ENCODE measurements at regions not wholly inside any gene's neighbourhood (a gene's known extent, or its start where the extent isn't known, plus 50 kb on each side); places are given as distances from the start of the nearest gene placed in this dataset.
"Not testable (repeated sequence)": the region's sequence is repeated elsewhere in the genome, so short reads cannot be mapped to it uniquely, and the experiment has no call there.

DNA sequence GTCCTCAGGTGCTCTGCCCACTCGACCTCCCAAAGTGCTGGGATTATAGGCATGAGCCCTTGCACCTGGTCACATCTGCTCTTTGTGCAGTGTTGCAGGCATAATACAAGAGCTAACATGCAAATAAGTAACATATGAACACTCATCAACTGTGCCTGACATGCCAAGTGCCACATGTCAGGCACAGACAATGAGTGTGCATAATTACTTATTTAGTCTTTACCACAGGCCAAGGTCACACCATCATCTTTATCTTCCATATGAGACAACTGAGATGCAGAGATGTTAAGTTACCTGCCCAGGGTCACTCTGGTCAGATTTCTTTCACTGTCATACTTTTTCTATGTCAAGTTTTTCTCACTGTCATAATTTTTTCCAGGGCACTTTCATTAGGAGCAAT lies 126.1 kb downstream of the PPIAL4G start:
- no peak for DNase-seq (ENCODE audit: low read depth)

DNA sequence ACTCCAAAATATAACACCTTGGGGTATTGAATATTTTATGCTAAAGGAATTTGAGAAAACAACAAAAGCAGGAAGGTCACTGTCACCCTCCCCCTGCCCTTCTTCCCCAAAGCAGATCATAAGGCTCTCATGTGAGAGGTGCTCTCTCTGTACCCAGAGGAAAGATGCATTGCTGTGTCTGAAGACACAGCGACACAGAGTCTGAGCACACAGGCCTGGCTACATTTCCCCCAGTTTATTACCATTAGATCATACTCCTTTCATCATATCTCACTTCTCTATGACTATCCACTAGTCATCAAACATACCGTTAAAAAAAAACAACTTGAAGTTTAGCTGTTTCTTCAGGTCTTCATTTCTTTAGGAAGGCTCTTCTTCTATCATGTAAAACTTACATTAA lies 127.1 kb downstream of the PPIAL4G start:
- DNase-seq (ENCODE audit: low read depth), result no peak

DNA sequence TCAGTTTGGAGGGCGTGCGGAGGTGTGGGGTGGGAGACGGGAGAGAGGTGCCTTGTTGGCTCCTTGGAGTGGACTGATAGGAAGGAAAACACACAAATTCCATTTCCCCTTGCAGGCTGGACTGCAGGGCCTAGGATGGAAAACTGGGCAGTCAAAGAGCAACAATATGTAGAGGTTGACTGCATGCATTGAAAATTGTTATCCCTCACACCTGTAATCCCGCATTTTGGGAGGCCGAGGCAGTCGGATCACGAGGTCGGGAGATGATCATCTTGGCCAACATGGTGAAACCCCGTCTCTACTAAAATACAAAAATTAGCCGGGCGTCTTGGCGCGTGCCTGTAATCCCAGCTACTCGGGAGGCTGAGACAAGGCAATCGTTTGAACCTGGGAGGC lies 128.2 kb downstream of the PPIAL4G start:
- no peak for DNase-seq (ENCODE audit: low read depth)

DNA sequence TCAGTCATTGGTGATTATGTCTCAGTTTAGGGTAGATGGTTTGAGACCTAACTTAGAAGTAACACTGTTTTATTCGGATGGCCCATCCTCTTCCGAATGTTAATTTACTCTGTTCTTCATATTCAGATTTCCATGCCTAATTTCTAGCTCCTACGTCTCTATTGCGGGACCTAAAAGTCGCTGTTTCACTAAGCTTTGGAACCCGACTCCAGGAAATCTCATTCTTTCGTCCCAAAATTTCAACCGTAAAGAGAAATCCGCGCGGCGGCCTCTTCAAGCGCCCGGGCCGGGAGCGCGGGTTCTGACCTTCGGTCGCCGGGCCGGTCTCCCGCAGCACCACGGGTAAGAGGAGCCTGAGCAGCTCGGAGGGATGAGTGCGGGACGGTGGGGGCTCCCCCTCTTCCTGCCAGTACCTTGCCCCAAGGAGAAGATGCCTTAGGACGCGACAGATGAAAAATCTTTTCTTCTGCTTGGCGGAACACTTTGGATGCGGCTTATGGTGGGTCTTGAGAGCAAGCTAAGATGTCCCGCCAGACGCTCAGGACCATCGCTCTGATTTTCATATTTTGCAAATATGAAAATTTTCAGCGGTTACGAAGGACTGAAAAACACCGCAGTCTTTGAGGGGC lies 128.7 kb downstream of the PPIAL4G start:
- no peak for DNase-seq (ENCODE audit: low read depth)

DNA sequence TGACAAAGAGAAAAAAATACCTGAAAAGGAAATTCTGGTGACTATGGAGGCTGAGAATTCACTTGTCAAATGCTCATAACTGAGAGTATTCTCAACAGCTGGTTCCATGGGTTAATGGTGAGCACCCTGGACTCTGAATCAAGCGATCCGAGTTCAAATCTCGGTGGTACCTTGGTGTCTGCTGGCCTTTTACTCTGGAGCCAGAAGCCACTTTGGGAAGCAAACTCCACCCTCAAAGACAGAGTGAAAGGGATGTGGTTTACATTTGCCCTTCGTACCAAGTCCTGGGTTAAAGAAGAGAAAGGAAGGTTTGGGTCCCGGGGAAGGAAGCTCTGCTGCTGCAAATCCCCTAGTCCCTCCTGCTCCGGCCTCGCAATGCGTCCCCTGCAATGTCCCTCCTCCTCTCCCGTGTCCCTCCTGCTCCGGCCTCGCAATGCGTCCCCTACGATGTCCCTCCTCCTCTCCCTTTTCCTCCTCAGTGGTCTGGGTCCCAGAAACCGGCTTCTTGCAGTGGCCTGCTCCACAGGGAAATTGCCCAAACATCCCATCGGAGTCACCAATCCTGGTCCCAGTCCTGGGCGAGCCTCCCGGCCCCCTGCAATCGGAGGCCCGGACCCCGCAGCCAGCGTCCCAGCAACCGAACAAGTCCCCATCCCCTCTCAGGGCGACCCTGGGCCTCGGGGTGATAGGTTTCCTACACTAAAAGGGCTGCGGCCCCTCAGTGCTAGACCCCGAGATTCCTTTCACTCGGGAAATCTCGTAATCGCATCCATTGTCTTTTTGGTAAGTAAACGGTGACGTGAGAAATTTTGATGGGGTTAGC lies 129.4 kb downstream of the PPIAL4G start:
- DNase-seq (ENCODE audit: low read depth), result peak; percentile 72

DNA sequence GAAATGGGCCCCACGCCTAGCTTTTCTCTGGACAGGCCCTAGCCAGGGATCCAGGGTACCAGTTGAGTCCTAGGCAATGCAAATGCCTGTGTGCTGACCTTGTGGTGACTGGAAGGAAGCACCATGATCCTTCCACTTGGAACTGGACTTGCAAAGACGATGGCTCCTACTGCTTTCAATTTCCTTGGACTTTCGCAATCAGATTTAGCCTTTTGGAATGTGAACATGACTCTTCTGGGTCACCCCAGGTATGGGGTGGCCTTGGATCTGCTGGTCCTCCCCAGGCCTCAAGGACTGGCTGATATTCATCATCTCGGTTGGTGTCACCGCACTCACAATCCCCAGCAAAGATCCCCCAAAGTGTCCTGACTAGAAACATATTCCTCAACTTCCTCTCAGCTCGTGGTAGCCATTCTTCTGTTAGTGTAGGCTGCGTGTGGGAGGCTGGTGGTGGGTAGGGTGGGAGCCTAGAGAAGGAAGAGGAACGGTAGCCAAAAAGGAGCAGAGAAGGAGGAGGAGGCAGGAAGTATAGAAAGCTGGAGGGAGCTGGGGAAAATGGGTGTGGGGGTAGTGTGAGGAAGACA lies 130.5 kb downstream of the PPIAL4G start:
- no peak for DNase-seq (ENCODE audit: low read depth)

DNA sequence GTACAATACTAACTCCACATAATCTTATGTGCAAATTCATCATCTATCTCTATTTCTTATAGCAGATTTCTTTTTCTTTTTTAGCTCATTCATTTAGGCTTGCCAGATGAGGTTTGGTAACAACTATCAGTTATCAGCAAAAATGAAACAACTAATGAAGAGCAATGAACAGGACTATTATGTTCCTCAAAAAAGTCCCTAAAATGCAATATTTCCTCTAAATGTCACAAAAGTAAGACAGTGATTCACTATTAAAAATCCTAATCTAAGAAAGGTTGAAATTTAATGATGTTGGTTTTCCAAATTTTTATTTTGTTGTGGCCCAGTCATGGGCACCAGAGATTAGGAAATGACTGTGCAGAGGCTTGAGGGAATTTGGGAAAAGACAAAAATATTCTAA lies 135.3 kb downstream of the PPIAL4G start:
- no peak for DNase-seq (ENCODE audit: low read depth)

DNA sequence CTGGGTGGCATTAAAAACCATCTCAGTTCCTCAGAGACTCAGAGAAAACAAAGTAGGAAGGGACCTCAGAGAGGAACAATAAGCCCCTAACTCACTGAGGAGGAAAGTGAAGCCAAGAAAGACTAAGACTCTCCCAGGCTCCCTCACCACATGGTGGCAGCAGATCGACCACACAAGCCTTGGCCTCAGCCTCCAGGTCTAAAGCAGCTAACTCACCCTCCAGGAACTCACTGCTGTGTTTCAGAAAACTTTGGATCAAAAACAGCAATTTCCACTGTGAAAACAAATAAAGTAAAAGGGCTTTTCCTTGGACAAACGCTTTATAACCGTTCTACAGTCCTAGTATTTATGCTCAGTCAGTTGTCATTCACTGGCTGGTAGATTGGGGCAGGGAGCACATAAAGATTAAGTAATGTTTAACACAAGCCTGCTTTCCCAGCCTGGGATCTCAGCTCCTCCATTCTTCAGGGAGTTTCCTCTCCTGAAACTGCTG lies 137.4 kb downstream of the PPIAL4G start:
- DNase-seq (ENCODE audit: low read depth), result peak; percentile 32

DNA sequence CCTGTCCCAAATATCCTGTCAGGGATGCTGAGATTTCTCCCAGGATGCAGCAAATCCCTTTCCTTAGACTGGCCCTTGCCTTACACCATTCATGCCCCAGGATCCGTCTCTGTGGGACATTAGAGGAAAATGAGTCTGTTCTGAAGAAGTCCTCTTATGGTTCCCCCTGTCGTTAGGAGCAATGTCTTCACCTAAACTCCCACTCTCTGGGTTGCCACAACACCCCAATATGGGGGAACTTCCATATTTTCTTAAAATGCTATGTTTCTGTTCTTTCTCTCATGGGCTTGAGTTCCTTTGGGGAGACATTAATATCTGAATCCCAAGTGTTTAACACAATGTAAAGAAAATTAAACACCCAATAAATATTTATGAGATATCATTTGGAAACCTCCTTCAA lies 138.5 kb downstream of the PPIAL4G start:
- not testable (repeated sequence) for DNase-seq (ENCODE audit: low read depth)

DNA sequence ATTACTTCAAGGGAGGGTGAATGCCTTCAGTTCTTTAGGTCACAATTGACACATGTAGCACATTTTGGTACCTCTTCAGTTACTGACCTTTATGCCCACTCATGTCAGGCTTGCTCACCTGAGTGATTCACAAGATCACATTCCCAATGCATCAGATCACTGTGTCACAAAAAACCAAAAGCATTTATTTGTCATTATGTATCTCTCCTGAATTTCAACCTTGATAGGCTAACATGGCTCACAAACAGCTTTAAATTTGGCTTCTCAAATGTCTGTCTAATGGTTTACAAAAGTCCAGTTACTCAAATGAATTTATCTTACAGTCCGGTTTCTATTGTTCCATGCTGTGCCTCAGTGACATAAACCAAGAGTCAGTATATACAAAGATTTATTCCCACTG lies 141.4 kb downstream of the PPIAL4G start:
- DNase-seq (ENCODE audit: low read depth), result not testable (repeated sequence)

DNA sequence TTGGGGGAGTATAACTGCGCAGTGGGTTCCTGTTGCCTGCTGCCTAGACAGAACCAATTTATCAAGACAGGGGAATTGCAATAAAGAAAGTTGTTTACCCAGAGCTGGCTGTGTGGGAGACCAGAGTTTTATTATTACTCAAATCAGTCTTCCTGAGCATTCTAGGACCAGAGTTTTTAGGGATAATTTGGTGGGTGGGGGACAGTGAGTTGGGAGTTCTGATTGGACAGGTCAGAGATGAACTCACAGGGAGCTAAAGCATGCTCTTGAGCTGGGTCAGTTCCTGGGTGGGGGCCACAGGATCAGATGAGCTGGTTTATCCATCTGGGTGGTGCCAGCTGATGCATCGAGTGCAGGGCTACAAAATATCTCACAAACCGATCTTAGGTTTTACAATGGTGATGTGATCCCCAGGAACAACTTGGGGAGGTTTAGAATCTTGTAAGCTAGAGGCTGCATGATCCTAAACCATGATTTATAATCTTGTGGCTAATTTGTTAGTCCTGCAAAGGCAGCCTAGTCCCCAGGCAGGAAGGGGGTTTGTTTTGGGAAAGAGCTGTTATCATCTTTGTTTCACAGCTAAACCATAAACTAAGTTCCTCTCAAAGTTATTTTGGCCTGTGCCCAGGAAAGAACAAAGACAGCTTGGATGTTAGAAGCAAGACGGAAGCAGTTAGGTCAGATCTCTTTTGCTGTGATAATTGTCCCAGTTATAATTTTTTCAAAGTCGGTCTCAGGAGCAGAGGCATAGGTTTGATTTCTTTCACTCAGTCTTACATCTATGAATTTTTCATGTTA lies 146.8 kb downstream of the PPIAL4G start:
- DNase-seq (ENCODE audit: low read depth), result peak; percentile 58

DNA sequence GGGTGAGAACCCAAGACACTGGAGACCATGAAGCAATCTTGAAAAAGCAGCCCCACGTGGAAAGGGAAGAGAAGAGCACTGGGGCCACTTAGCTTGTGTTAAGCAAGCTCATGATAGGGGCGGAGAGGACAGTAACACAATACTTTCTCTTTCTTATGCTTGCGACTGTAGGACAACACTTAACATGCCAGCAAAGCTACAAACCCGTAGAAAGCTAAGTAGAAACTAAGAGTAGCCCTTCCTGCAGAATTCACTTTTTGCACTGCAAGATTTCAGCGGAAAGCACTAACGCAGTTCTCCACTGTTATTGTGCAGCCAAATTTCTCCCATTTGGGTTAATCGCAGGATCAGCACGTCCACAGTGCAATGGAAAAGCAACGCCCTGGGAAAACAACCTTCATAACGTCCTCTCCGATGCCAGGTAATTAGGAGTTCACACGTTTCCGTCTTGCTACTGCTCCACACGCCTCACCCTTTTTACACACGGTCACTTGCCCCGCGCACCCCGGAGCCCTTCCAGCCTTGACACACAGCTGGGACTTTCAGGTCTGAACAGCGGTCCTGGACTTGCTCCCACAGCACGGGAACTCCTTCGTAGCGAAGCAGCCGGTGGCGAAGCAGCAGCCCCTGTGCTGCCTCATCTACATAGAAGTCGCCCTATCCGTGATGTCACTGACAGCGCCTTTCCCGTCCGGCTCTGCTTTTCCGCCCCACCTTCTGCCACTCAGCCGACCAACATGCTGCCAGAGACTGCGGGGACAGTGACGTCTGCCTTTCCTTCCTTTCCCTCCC lies 148.6 kb downstream of the PPIAL4G start:
- peak; percentile 91 for DNase-seq (ENCODE audit: low read depth)

DNA sequence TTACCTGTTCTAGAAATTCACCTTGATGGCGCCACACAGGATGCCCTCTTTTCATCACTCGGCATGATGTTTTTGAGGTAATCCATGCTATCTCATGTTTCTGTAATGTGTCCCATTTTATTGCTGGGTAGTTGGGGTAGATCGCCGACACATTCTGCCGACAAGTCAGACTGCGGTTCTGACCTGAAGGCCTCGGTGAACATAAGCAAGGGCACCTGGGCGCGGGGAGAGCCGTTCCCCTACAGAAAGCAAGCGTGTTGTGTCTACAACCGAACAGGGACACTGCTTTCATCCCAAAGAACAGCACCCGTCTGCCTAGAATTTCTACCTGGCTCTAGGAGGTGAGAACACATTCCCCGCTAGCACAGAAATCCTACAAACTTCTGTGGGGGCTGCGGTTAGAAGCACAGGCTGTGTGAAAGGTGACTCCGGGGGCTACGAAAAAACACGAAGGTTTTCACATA lies 149.2 kb downstream of the PPIAL4G start:
- no peak for DNase-seq (ENCODE audit: low read depth)

DNA sequence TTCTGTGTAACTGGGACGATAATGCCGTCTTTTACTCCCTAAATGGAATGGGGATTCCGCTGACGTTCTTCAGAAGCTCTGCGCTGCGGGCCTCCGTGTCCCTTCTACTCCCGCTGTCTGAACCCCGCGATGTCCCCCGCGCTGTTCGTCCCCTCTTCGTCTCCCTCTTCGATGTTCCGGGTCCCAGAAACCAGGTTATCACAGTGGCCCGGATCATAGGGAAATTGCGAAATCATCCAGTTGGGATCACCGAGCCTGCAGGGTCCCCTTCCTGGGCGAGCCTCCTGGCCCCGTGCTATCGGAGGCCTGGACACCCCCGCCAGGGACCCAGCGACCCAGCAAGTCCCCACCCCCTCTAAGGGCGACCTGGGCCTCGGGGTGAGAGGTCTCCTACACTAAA lies 154.2 kb downstream of the PPIAL4G start:
- DNase-seq (ENCODE audit: low read depth), result no peak

DNA sequence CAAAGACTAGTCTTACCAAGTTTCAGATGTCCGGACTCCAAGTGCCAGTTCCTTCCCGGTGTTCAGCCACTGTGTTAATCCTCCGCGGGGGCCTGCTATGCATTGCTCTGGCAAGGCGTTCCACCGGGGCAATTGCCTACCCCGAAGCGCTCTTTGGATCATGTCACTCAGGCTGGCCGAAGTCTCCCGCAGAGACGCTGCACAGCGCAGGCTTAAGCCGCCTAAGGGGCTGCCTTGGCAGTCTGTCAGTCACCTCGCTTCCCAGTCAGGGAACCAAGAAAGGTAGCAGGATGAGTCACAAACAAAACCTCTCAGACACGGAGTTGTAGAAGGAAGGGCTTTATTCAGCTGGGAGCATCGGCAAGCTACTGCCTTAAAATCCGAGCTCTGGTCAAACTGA lies 158.1 kb downstream of the PPIAL4G start:
- DNase-seq (ENCODE audit: low read depth), result not testable (repeated sequence)

DNA sequence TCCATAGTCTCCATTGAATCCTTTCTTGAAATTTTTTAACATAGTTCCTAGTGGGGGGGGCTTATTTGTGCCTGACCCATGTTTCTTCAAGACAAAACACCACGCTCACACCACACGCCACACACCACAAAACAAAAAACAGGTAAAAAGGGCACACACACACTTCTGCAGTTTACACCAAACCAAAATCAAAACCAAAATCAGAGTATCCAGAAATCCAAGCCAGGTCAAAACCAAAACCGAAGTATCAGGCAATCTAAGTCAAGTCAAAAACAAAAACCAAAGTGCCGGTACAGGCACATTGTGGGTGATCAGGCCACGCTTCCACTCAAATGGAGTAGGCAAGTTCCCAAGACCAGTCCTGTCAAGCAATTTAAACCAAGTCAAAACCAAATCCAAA lies 158.6 kb downstream of the PPIAL4G start:
- not testable (repeated sequence) for DNase-seq (ENCODE audit: low read depth)

DNA sequence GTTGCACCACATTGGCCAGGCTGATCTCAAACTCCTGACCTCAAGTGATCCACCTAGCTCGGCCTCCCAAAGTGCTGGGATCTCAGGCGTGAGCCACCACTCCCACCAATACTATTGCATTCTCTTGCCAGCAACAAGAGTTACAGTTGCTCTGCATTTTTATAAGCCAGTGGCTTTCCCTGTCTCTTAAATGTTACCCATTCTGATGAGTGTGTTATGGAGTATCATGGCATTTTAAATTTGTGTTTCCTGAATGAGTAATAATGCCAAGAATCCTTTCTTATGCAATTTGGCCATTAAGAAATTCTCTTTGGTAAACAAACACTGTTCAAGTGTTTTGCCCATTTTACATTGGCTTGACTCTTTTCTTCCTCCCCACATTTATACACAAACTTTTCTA lies 163.0 kb downstream of the PPIAL4G start:
- DNase-seq (ENCODE audit: low read depth), result not testable (repeated sequence)

DNA sequence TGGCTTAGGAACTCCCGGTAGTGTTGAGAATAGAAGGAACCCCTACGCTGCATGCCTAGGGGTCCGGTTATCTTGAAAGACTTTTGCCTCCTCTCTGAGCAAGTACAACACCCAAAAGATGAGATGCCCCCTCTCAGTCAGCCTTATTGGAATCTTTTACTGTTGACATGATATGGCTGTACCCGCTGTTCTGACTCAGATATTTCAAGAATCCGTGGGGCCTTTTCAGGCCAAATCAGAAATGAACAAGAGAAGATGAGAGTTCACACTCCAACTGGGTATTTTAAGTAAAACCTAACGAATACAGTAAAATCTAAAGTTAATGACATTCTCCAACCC lies 164.2 kb downstream of the PPIAL4G start:
- no peak for DNase-seq (ENCODE audit: low read depth)

DNA sequence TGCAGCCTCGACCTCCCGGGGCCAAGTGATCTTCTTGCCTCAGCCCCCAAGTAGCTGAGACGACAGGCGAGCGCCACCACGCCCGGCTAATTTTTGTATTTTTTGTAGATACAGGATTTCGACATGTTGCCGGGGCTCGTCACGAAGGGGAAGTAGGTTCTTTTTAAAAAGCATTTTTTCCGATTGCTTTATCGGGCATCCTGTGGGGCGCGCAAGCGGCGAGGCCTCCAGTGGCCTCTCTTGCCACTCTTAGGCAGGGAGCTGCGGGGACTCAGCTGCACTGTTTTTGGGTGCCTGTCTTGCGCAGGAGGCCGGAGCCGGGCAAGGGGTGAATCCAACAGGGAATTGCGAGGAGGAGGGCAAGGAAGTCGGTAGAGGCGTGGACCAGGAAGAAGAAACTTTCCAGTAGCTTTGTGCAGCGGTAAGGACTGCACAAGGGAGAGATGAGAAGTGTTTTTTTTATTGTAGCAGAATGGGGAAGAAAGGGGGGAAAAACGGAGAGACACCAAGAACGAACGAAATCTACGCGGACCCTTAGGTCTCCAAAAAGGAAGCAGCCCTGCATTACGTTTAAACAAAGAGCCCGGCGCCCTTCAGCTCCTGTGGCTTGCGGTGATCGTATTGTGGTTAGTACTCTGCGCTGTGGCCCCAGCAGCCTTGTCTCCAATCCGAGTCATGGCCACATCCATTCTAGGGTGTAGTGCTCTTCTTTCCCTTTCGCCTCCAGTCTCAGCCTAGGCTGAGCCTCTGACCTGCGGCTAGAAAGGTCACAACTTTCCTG lies 164.8 kb downstream of the PPIAL4G start:
- no peak for DNase-seq (ENCODE audit: low read depth)

DNA sequence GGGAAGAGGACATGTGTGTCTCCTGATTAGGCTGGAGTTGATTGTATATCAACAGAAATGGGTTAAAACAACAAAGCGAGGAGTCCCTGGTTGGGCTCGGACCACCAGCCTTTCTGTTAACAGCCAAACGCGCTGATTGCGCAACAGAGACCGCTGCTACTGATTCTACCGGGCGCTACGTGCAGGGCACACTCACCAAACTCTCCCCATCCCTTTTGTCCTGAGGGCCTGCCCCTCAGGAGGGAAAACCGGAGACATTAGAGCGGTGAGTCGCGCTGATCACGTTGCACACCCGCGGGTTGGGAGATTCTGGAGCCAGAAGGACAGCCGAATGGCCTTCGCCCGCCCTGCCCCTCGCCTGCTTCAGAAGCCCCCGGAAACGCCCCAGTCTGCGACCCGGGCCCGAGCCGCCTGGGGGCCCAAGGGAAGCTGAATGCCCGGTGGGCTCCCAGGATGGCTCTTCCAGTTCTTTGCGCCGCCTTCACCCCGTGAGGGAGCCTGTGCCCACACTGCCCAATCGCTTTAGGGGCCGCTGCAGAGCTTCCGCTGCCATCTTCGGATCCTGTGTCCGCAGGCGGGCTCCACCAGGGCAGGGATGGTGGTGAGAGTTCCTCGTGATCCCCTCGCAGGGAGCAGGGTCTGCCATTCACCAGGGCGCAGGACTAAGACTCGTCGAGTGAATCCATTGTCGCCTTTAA lies 165.4 kb upstream of the NBPF11 start:
- DNase-seq (ENCODE audit: low read depth), result no peak

All from M059J (cell line).